Esophagus muscularis mucosa (tissue), 4 donors: ENCODE measurements at regions not wholly inside any gene's neighbourhood (a gene's known extent, or its start where the extent isn't known, plus 50 kb on each side); places are given as distances from the start of the nearest gene placed in this dataset.

Experiments
- EP300 ChIP-seq: sonication (generic); formaldehyde crosslinking; IDR thresholded peaks from one replicate; pipeline ENCODE4 v1.6.1; 2017; ENCODE audit warnings: antibody characterized with exemption
- POLR2A ChIP-seq: fragments of 450-650 bp; IDR thresholded peaks from one replicate; pipeline ENCODE4 v1.6.1; 2017; ENCODE audit warnings: antibody characterized with exemption, moderate library complexity, mild to moderate bottlenecking, low read depth
- POLR2AphosphoS5 ChIP-seq, 2 donors: sonication (generic); formaldehyde crosslinking; IDR thresholded peaks; one replicate each; pipeline ENCODE4 v1.6.1; 2017; ENCODE audit warnings: antibody characterized with exemption in 2 of 2
- TF ChIP-seq, protein P1 (sequence below), 3 experiments: fragments of 200-600 bp in 2 of 3; fragments of 450-650 bp in 1 of 3; sonication (generic) in 2 of 3; IDR thresholded peaks; one replicate each; pipeline ENCODE4 v1.5.1; 2017 to 2019; ENCODE audit warnings: antibody characterized with exemption in 3 of 3, mild to moderate bottlenecking in 2 of 3, moderate library complexity in 1 of 3

DNA sequence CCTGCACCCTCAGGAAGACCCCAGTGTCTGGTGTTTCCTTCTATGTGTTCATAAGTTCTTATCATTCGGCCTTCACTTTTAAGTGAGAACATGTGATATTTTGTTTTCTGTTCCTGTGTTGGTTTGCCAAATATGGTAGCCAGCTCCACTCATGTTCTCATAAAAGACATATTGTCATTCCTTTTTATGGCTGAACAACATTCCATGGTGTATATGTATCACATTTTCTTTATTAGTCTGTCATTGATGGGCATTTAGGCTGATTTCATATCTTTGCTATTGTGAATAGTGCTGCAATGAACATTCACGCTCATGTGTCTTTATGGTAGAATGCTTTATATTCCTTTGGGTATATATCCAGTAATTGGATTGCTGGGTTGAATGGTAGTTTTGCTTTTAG, 645.1 kb downstream of the SLC16A7 start:
- TF ChIP-seq POLR2A (no peak), POLR2AphosphoS5 (IDR thresholded peaks at IDR 0.05) (no peak), EP300 (no peak)
- TF ChIP-seq, protein P1, sequence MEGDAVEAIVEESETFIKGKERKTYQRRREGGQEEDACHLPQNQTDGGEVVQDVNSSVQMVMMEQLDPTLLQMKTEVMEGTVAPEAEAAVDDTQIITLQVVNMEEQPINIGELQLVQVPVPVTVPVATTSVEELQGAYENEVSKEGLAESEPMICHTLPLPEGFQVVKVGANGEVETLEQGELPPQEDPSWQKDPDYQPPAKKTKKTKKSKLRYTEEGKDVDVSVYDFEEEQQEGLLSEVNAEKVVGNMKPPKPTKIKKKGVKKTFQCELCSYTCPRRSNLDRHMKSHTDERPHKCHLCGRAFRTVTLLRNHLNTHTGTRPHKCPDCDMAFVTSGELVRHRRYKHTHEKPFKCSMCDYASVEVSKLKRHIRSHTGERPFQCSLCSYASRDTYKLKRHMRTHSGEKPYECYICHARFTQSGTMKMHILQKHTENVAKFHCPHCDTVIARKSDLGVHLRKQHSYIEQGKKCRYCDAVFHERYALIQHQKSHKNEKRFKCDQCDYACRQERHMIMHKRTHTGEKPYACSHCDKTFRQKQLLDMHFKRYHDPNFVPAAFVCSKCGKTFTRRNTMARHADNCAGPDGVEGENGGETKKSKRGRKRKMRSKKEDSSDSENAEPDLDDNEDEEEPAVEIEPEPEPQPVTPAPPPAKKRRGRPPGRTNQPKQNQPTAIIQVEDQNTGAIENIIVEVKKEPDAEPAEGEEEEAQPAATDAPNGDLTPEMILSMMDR (IDR thresholded peaks at IDR 0.05): no peak
